Gastrocnemius medialis (tissue), 4 donors: ENCODE measurements at regions not wholly inside any gene's neighbourhood (a gene's known extent, or its start where the extent isn't known, plus 50 kb on each side); places are given as distances from the start of the nearest gene placed in this dataset.

Source experiments
- ATAC-seq, 2 donors: fragments of 150-250 bp; one replicate each; pipeline ENCODE4 v1.9.1; 2016
- DNase-seq, 2 donors: peaks; one replicate each; pipeline ENCODE4 v3.0.0-alpha.2; 2019
- H3K27ac ChIP-seq, 4 donors: fragments of 200-600 bp; sonication (generic); 1 replicate in 1 of 4; 2 replicates in 3 of 4; pipeline ENCODE4 v1.5.1; 2016 to 2018; ENCODE audit warnings: mild to moderate bottlenecking in 2 of 4, moderate library complexity in 1 of 4
- H3K27me3 ChIP-seq, 3 donors: fragments of 200-600 bp; sonication (generic) in 2 of 3; 1 replicate in 1 of 3; 2 replicates in 2 of 3; pipeline versions ENCODE4 v1.5.1 to v1.6.0; 2016 to 2019; ENCODE audit warnings: mild to moderate bottlenecking in 1 of 3, moderate library complexity in 1 of 3
- H3K36me3 ChIP-seq, 2 donors: fragments of 200-600 bp; sonication (generic) in 1 of 2; one replicate each; pipeline ENCODE4 v1.5.1; 2017 to 2018
- H3K4me1 ChIP-seq, 2 donors: fragments of 200-600 bp; sonication (generic) in 1 of 2; one replicate each; pipeline ENCODE4 v1.5.1; 2016 to 2017; ENCODE audit warnings: mild to moderate bottlenecking in 2 of 2
- H3K4me3 ChIP-seq, 4 donors: fragments of 200-600 bp; sonication (generic) in 3 of 4; 1 replicate in 1 of 4; 2 replicates in 3 of 4; pipeline ENCODE4 v1.5.1; 2016 to 2019; ENCODE audit warnings: mild to moderate bottlenecking in 2 of 4
- H3K9me3 ChIP-seq, 3 donors: fragments of 200-600 bp; sonication (generic) in 2 of 3; 1 replicate in 1 of 3; 2 replicates in 2 of 3; pipeline ENCODE4 v1.5.1; 2016 to 2019
- POLR2A ChIP-seq, 2 donors: fragments of 450-650 bp; IDR thresholded peaks; one replicate each; pipeline ENCODE4 v1.6.1; 2017; ENCODE audit warnings: antibody characterized with exemption in 2 of 2, mild to moderate bottlenecking in 2 of 2, moderate library complexity in 2 of 2
- in situ Hi-C, 4 donors: fragments of 200-750 bp; cut with MboI; loops; one replicate each; pipeline versions ENCODE4 v1.15.0 to v1.8.0; 2017; ENCODE audit warnings: low sequenced_read_pairs in 4 of 4
- intact Hi-C: fragments of 100-400 bp; cut with DNase I; formaldehyde crosslinking; loops from one replicate; pipeline ENCODE4 v1.15.1; 2023; ENCODE audit warnings: low total_unique reads
- TF ChIP-seq, protein P1 (sequence below), 5 experiments: fragments of 450-650 bp in 3 of 5; fragments of 200-600 bp in 2 of 5; sonication (generic) in 2 of 5; IDR thresholded peaks in 4 of 5; conservative IDR thresholded peaks in 1 of 5; 1 replicate in 4 of 5; 2 replicates in 1 of 5; pipeline ENCODE4 v1.5.1; 2016 to 2019; ENCODE audit warnings: antibody characterized with exemption in 5 of 5, mild to moderate bottlenecking in 3 of 5, moderate library complexity in 3 of 5

DNA sequence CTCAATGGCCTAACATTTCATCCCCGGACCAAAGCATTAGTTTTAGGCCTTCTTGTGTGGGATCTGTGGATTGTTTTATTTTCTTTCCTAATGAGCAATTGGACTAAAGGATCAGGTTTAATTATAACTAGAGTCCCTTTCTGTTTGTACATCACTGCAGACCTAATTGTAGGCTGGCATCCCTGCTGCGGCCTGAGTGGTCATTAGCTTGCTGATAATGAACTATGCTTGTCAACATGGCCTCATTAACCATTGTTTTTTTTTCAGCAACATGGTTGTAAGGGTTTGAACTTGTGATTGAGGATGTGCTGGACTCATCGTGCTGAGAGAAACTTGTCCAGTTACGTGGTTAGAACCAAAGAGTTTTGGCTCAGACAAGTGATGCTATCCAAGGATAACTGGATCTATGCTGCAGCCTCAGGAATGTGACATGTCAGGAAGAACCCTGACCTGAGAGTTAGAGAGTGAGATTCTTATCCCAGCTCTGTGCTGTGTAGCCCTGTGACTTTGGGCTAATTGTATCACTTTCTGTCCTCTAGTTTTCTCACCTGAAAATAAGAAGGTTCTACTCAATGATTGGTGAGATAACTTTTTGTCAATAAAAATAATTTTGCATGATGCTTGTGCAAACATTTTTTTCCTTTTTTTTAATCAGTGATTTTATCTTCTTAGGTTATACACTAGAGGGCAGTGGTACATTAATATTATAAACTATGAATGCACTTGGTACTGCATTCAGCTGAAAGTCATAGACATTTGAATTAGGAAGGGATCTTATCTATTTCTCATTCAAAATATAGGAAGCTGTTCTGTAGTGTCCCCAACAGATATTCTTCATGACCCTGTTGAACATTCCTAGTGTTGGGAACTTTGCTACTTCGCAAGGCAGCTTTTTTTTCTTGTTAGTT, 140.9 kb downstream of the RNF144B start:
- in situ Hi-C loops (no loop called here), intact Hi-C loops (no loop called here)

DNA sequence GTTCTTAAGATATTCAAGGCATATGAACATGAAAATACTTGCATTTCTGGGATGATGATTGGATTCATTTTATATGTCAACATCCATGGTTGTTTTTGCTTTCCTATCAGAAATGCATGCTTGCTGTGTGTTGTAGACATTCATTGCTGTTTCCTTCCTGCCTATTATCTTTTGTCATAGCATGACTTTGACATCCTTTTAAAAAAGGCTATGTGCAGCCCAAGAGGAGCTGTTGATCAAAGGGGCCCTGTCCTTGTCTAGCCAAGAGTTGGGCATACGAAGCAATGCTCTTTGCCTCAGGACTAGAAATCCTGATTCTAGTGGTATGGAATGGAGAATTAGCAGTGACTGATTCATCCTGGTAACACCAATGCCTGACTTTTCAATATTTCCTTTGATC, 143.1 kb downstream of the RNF144B start:
- no peaks in the 10 kb centered on the region for H3K9me3 ChIP-seq
- in situ Hi-C loops, result no loop called here
- no peak overlapping the region for H3K4me3 ChIP-seq
- ATAC-seq (no peak), DNase-seq (no peak)
- no peaks in the 10 kb centered on the region for H3K36me3 ChIP-seq
- no peaks in the 10 kb centered on the region for H3K4me1 ChIP-seq
- H3K27ac ChIP-seq, result no peak overlapping the region
- TF ChIP-seq, protein P1, sequence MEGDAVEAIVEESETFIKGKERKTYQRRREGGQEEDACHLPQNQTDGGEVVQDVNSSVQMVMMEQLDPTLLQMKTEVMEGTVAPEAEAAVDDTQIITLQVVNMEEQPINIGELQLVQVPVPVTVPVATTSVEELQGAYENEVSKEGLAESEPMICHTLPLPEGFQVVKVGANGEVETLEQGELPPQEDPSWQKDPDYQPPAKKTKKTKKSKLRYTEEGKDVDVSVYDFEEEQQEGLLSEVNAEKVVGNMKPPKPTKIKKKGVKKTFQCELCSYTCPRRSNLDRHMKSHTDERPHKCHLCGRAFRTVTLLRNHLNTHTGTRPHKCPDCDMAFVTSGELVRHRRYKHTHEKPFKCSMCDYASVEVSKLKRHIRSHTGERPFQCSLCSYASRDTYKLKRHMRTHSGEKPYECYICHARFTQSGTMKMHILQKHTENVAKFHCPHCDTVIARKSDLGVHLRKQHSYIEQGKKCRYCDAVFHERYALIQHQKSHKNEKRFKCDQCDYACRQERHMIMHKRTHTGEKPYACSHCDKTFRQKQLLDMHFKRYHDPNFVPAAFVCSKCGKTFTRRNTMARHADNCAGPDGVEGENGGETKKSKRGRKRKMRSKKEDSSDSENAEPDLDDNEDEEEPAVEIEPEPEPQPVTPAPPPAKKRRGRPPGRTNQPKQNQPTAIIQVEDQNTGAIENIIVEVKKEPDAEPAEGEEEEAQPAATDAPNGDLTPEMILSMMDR (IDR thresholded peaks at IDR 0.05 in 4 of 5, conservative IDR thresholded peaks at IDR 0.05 in 1 of 5), result no peak
- intact Hi-C loops, result no loop called here
- no peaks in the 10 kb centered on the region for H3K27me3 ChIP-seq

More for the DNA sequence above, 140.9 kb downstream of the RNF144B start:
- H3K4me3 ChIP-seq, result no peak overlapping the region
- no peaks in the 10 kb centered on the region for H3K27me3 ChIP-seq
- H3K4me1 ChIP-seq, result no peaks in the 10 kb centered on the region
- no peak overlapping the region for H3K27ac ChIP-seq
- no peaks in the 10 kb centered on the region for H3K9me3 ChIP-seq
- DNase-seq (no peak), ATAC-seq (no peak)
- H3K36me3 ChIP-seq, result no peaks in the 10 kb centered on the region
- TF ChIP-seq POLR2A (IDR thresholded peaks at IDR 0.05), result no peak
- TF ChIP-seq, protein P1 (IDR thresholded peaks at IDR 0.05 in 4 of 5, conservative IDR thresholded peaks at IDR 0.05 in 1 of 5), result no peak

DNA sequence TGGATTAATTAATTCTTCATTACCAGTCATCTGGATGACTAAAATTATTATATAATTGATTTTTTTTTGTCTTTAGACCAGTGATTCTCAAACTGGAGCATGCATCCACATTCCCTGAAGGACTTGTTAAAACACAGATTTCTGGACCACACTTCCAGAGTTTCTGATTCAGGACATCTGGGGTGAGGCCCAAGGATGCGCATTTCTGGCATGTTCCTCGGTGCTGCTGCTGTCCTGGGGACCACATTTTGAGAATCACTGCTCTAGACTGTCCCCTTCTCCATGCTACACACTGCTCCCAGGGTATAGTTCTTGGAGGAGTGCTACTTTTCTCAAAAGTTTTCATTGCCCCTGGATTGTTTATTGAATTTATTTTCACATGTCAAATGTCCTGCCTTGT, 145.0 kb downstream of the RNF144B start:
- in situ Hi-C loops, result no loop called here
- intact Hi-C loops, result no loop called here
- H3K27ac ChIP-seq, result no peak overlapping the region

DNA sequence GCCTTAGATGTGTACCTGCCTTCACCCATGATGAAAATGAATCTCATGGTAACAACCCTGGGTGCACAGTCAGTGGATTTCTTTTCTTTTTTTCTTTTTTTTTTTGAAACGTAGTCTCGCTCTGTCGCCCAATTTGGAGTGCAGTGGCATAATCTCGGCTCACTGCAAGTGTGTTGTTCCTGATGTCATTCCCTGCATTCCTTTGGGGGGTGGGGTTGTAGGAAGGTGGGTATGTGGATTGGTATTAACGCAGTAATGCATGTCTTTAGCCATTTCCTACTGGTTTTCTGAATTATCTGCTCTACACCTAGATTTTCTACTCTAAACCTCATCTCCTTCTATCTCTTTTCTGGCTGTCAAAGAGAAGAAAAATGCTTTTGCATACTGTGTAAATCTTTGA, 146.6 kb downstream of the RNF144B start:
- Histone ChIP-seq H3K27me3 (no peaks in the 10 kb centered on the region), H3K9me3 (no peaks in the 10 kb centered on the region), H3K4me1 (no peaks in the 10 kb centered on the region), H3K27ac (no peak overlapping the region), H3K36me3 (no peaks in the 10 kb centered on the region), H3K4me3 (no peak overlapping the region)
- ATAC-seq, result no peak
- TF ChIP-seq, protein P1 (IDR thresholded peaks at IDR 0.05 in 4 of 5, conservative IDR thresholded peaks at IDR 0.05 in 1 of 5), result no peak
- TF ChIP-seq POLR2A (IDR thresholded peaks at IDR 0.05), result no peak
- in situ Hi-C loops, result no loop called here
- intact Hi-C loops, result no loop called here
- no peak for DNase-seq

More for the DNA sequence above, 145.0 kb downstream of the RNF144B start:
- no peak for ATAC-seq
- Histone ChIP-seq H3K4me3 (no peak overlapping the region), H3K9me3 (no peaks in the 10 kb centered on the region), H3K27me3 (no peaks in the 10 kb centered on the region), H3K36me3 (no peaks in the 10 kb centered on the region), H3K4me1 (no peaks in the 10 kb centered on the region)
- TF ChIP-seq, protein P1 (IDR thresholded peaks at IDR 0.05 in 4 of 5, conservative IDR thresholded peaks at IDR 0.05 in 1 of 5), result no peak
- TF ChIP-seq POLR2A (IDR thresholded peaks at IDR 0.05), result no peak
- DNase-seq, result no peak
